GM21529 (cell line): ENCODE measurements at regions not wholly inside any gene's neighbourhood (a gene's known extent, or its start where the extent isn't known, plus 50 kb on each side); places are given as distances from the start of the nearest gene placed in this dataset.

Source experiments
- ATAC-seq: cut with Tn5 transposase; IDR thresholded peaks from one replicate; pipeline ENCODE4 v1.9.1; 2021; ENCODE audit not compliant: unreplicated experiment

- ATAC-seq: no peak
Observed at GRCh38 chr4:59223292-59223941, 1976.7 kb upstream of the ADGRL3 start.

- no peak for ATAC-seq
Observed at GRCh38 chr4:59238212-59238611, 1961.9 kb upstream of the ADGRL3 start.

GRCh38 chr4:59240011-59240410 is 1960.1 kb upstream of the ADGRL3 start:
- ATAC-seq: no peak

GRCh38 chr4:59243038-59243437 is 1957.1 kb upstream of the ADGRL3 start:
- ATAC-seq: no peak

- no peak for ATAC-seq
Observed at GRCh38 chr4:59247032-59247431, 1953.1 kb upstream of the ADGRL3 start.

GRCh38 chr4:59248313-59248712 is 1951.8 kb upstream of the ADGRL3 start:
- ATAC-seq: no peak

- no peak for ATAC-seq
Observed at GRCh38 chr4:59249110-59249509, 1951.0 kb upstream of the ADGRL3 start.

GRCh38 chr4:59258002-59258401 is 1942.1 kb upstream of the ADGRL3 start:
- no peak for ATAC-seq

GRCh38 chr4:59307609-59308008 is 1892.5 kb upstream of the ADGRL3 start:
- ATAC-seq: no peak

GRCh38 chr4:59314637-59315036 is 1885.5 kb upstream of the ADGRL3 start:
- ATAC-seq: no peak

GRCh38 chr4:59339631-59340030 is 1860.5 kb upstream of the ADGRL3 start:
- ATAC-seq: no peak

GRCh38 chr4:59341506-59341905 is 1858.6 kb upstream of the ADGRL3 start:
- ATAC-seq: no peak

GRCh38 chr4:59348949-59349348 is 1851.2 kb upstream of the ADGRL3 start:
- ATAC-seq: no peak

- no peak for ATAC-seq
Observed at GRCh38 chr4:59369229-59369628, 1830.9 kb upstream of the ADGRL3 start.

- no peak for ATAC-seq
Observed at GRCh38 chr4:59374416-59374815, 1825.7 kb upstream of the ADGRL3 start.

- ATAC-seq: no peak
Observed at GRCh38 chr4:59380841-59381366, 1819.2 kb upstream of the ADGRL3 start.

- no peak for ATAC-seq
Observed at GRCh38 chr4:59381591-59381990, 1818.5 kb upstream of the ADGRL3 start.

GRCh38 chr4:59387759-59388758 is 1812.1 kb upstream of the ADGRL3 start:
- no peak for ATAC-seq

GRCh38 chr4:59393780-59394179 is 1806.3 kb upstream of the ADGRL3 start:
- ATAC-seq: no peak

GRCh38 chr4:59400334-59400733 is 1799.8 kb upstream of the ADGRL3 start:
- no peak for ATAC-seq

- ATAC-seq: no peak
Observed at GRCh38 chr4:59409647-59410046, 1790.5 kb upstream of the ADGRL3 start.

- no peak for ATAC-seq
Observed at GRCh38 chr4:59412739-59413138, 1787.4 kb upstream of the ADGRL3 start.
